Natural killer cell (primary cell): ENCODE measurements at regions not wholly inside any gene's neighbourhood (a gene's known extent, or its start where the extent isn't known, plus 50 kb on each side); places are given as distances from the start of the nearest gene placed in this dataset.

Experiments used
- ATAC-seq, 3 donors: fragments of 150-1000 bp in 2 of 3; fragments of 200-7000 bp in 1 of 3; cut with Tn5 transposase; 1 replicate in 1 of 3; 2 replicates in 2 of 3; pipeline ENCODE4 v1.10.0; 2021; ENCODE audit warnings: mild to moderate bottlenecking in 2 of 3, moderate library complexity in 2 of 3
- DNase-seq, 2 donors: peaks; one replicate each; pipeline versions ENCODE4 v3.0.0 to v3.0.0-alpha.2; 2013 to 2021; ENCODE audit warnings: mixed read lengths in 1 of 2
- H3K27ac ChIP-seq: one replicate; pipeline ENCODE4 v1.5.1; 2013; ENCODE audit warnings: mild to moderate bottlenecking, low read length
- H3K27me3 ChIP-seq: one replicate; pipeline ENCODE4 v1.6.1; 2013; ENCODE audit warnings: low read length; ENCODE audit not compliant: control insufficient read depth, insufficient read depth
- H3K36me3 ChIP-seq: one replicate; pipeline ENCODE4 v1.6.1; 2013; ENCODE audit warnings: low read length; ENCODE audit not compliant: control insufficient read depth, insufficient read depth
- H3K4me1 ChIP-seq: one replicate; pipeline ENCODE4 v1.6.1; 2013; ENCODE audit warnings: low read length; ENCODE audit not compliant: control insufficient read depth, insufficient read depth
- H3K4me3 ChIP-seq: one replicate; pipeline ENCODE4 v1.5.1; 2013; ENCODE audit warnings: low read length
- H3K9me3 ChIP-seq: one replicate; pipeline ENCODE4 v1.6.1; 2013; ENCODE audit warnings: low read length; ENCODE audit not compliant: control insufficient read depth, insufficient read depth
- H3K27ac Mint-ChIP-seq, 2 donors: one replicate each; pipeline ENCODE4 v1.8.0; 2022; ENCODE audit warnings: mild to moderate bottlenecking in 2 of 2, mixed read lengths in 2 of 2, moderate library complexity in 1 of 2
- H3K27me3 Mint-ChIP-seq, 2 donors: one replicate each; pipeline ENCODE4 v1.8.0; 2022; ENCODE audit warnings: low read depth in 2 of 2, mixed read lengths in 2 of 2
- H3K36me3 Mint-ChIP-seq: one replicate; pipeline ENCODE4 v1.8.0; 2022; ENCODE audit warnings: mixed read lengths
- H3K4me1 Mint-ChIP-seq, 2 donors: one replicate each; pipeline ENCODE4 v1.8.0; 2022; ENCODE audit warnings: mixed read lengths in 2 of 2
- H3K4me3 Mint-ChIP-seq: one replicate; pipeline ENCODE4 v1.8.0; 2022; ENCODE audit warnings: mild to moderate bottlenecking, moderate library complexity, mixed read lengths
- H3K9me3 Mint-ChIP-seq, 2 donors: one replicate each; pipeline ENCODE4 v1.8.0; 2022; ENCODE audit warnings: mixed read lengths in 2 of 2
- WGBS: methylation state at CpG from one replicate; pipeline ENCODE4 v1.1.7; 2013; ENCODE audit warnings: missing lambda C conversion rate; ENCODE audit not compliant: insufficient coverage; 5-methylcytosine and 5-hydroxymethylcytosine counted together
- intact Hi-C: fragments of 100-400 bp; cut with micrococcal nuclease; formaldehyde crosslinking; loops from one replicate; pipeline ENCODE4 v1.14.2; 2022
- TF ChIP-seq, protein P1 (sequence below): fragments of 200-600 bp; IDR thresholded peaks from one replicate; pipeline ENCODE4 v1.8.0; 2022; ENCODE audit warnings: antibody characterized with exemption

DNA sequence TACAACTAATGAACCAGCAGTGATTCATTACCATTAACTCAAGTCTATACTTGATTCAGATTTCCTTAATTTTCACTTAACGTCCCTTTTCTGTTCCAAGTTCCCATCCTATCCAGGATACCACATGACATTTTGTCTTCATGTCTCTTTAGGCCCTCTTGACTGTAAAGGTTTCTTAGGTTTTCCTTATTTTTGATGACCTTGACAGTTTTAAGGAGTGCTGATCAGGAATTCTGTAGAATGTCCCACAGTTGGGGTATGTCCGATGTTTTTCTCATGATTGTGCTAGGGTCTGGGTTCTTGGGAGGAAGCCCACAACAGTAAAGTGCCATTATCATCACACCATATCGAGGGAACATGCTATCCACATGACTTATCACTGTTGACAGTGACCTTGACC is 162.7 kb downstream of the PTPN20 start:
- intact Hi-C loops = no loop called here
- ATAC-seq (no peak), DNase-seq (no peak)
- peaks cover 2% of the 10 kb centered on the region for H3K27me3 ChIP-seq
- WGBS = 78% methylated on average over 3 of the region's 3 CpGs
- Mint-ChIP-seq H3K27me3 (peaks cover 6 to 8% of the 10 kb centered on the region in 2 donors), H3K27ac (no peak overlapping the region), H3K36me3 (no peaks in the 10 kb centered on the region), H3K4me1 (peaks cover 0 to 10% of the 10 kb centered on the region in 2 donors), H3K4me3 (no peak overlapping the region), H3K9me3 (no peaks in the 10 kb centered on the region)
- no peaks in the 10 kb centered on the region for H3K4me1 ChIP-seq
- TF ChIP-seq, protein P1, sequence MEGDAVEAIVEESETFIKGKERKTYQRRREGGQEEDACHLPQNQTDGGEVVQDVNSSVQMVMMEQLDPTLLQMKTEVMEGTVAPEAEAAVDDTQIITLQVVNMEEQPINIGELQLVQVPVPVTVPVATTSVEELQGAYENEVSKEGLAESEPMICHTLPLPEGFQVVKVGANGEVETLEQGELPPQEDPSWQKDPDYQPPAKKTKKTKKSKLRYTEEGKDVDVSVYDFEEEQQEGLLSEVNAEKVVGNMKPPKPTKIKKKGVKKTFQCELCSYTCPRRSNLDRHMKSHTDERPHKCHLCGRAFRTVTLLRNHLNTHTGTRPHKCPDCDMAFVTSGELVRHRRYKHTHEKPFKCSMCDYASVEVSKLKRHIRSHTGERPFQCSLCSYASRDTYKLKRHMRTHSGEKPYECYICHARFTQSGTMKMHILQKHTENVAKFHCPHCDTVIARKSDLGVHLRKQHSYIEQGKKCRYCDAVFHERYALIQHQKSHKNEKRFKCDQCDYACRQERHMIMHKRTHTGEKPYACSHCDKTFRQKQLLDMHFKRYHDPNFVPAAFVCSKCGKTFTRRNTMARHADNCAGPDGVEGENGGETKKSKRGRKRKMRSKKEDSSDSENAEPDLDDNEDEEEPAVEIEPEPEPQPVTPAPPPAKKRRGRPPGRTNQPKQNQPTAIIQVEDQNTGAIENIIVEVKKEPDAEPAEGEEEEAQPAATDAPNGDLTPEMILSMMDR = no peak
- H3K9me3 ChIP-seq = no peaks in the 10 kb centered on the region
- no peak overlapping the region for H3K27ac ChIP-seq
- H3K36me3 ChIP-seq = no peaks in the 10 kb centered on the region
- H3K4me3 ChIP-seq = no peak overlapping the region

DNA sequence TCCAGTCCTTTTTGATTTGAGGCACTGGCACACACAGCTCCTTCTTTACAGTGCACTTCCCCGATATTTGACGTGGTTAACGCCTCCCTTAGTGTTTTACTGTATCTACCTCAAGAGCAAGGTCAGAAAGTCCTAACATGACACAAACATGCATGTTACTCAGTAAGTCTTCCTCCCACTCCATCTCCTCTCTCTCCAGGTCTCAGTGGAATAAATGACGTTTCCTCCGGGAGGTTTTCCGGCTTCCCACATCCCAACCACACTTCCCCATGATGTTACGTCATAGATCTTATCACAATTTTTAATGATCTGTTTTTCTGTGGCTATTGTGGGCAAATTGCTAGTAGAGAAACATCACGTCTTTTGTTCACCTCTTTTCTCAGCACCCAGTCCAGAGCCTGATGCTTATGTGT is 165.7 kb downstream of the PTPN20 start:
- Histone ChIP-seq H3K27me3 (peaks cover 2% of the 10 kb centered on the region), H3K9me3 (no peaks in the 10 kb centered on the region), H3K36me3 (no peaks in the 10 kb centered on the region), H3K4me3 (no peak overlapping the region), H3K27ac (no peak overlapping the region), H3K4me1 (no peaks in the 10 kb centered on the region)
- H3K4me3 Mint-ChIP-seq = no peak overlapping the region
- no peak overlapping the region for H3K27ac Mint-ChIP-seq
- H3K9me3 Mint-ChIP-seq = no peaks in the 10 kb centered on the region
- H3K36me3 Mint-ChIP-seq = no peaks in the 10 kb centered on the region
- TF ChIP-seq, protein P1 = no peak
- 34% methylated on average over 8 of the region's 8 CpGs for WGBS
- peaks cover 6% of the 10 kb centered on the region in 2 donors for H3K27me3 Mint-ChIP-seq
- intact Hi-C loops = no loop called here
- DNase-seq (no peak), ATAC-seq (no peak)
- peaks cover 0 to 10% of the 10 kb centered on the region in 2 donors for H3K4me1 Mint-ChIP-seq

DNA sequence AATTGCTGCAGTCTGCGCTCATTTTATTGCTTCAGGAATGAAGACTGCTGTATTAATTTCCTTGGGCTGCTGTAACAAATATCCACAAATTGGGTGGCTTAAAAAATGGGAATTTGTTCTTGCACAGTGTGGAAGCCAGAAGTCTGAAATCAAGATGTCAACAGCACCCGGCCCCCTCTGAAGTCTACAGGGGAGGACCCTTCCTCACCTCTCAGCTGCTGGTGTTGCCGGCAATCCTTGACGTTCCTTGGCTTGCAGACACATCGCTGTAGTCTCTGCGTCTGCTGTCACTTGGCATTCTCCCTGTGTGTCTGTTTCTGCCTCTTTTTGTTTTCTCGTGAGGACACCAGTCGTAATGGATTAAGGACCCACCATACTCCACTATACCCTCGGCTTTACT is 166.2 kb downstream of the PTPN20 start:
- no peak overlapping the region for H3K4me3 Mint-ChIP-seq
- WGBS = 86% methylated on average over 9 of the region's 9 CpGs
- Histone ChIP-seq H3K36me3 (no peaks in the 10 kb centered on the region), H3K4me3 (no peak overlapping the region), H3K4me1 (no peaks in the 10 kb centered on the region), H3K27me3 (no peaks in the 10 kb centered on the region), H3K27ac (no peak overlapping the region), H3K9me3 (no peaks in the 10 kb centered on the region)
- no peak overlapping the region for H3K27ac Mint-ChIP-seq
- DNase-seq (no peak), ATAC-seq (no peak)
- intact Hi-C loops = no loop called here
- peaks cover 0 to 10% of the 10 kb centered on the region in 2 donors for H3K4me1 Mint-ChIP-seq
- H3K36me3 Mint-ChIP-seq = no peaks in the 10 kb centered on the region
- TF ChIP-seq, protein P1 = no peak
- H3K9me3 Mint-ChIP-seq = no peaks in the 10 kb centered on the region
- peaks cover 6% of the 10 kb centered on the region in 2 donors for H3K27me3 Mint-ChIP-seq

DNA sequence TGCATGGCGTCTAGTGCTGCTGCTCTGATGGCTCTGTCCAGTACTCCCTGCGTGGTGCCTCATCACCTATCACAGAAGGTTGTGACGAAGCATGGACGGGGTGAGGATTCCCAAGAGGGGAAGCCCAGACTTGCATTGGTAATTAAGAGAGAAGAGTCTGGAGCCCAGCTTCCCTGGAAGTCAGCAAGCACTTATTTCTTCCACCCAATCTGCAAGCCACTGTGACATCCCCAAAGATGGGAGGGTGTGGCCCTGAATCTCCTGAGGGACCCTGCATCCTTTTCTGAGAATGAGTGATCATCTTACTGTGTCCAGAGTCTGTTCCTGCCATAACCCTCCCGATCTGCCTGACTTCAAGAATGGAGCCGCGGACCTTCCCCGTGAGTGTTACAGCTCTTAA is 166.7 kb downstream of the PTPN20 start:
- Histone ChIP-seq H3K36me3 (no peaks in the 10 kb centered on the region), H3K4me3 (no peak overlapping the region), H3K4me1 (no peaks in the 10 kb centered on the region), H3K27me3 (no peaks in the 10 kb centered on the region), H3K9me3 (no peaks in the 10 kb centered on the region), H3K27ac (no peak overlapping the region)
- DNase-seq (no peak), ATAC-seq (no peak)
- Mint-ChIP-seq H3K36me3 (no peaks in the 10 kb centered on the region), H3K4me3 (no peak overlapping the region), H3K27me3 (peaks cover 6% of the 10 kb centered on the region in 2 donors), H3K27ac (no peak overlapping the region), H3K9me3 (no peaks in the 10 kb centered on the region), H3K4me1 (peaks cover 0 to 10% of the 10 kb centered on the region in 2 donors)
- 94% methylated on average over 8 of the region's 8 CpGs for WGBS
- TF ChIP-seq, protein P1 = no peak
- intact Hi-C loops = no loop called here
